Smooth muscle cell (in vitro differentiated cells): ENCODE measurements at regions not wholly inside any gene's neighbourhood (a gene's known extent, or its start where the extent isn't known, plus 50 kb on each side); places are given as distances from the start of the nearest gene placed in this dataset.

ENCODE experiments used
- DNase-seq: peaks from one replicate; lab custom pipeline; 2025; ENCODE audit not compliant: unreplicated experiment; lab: John Stamatoyannopoulos, UW
- H2AFZ ChIP-seq: fragments of 200-600 bp; sonication (generic); 2 replicates; pipeline ENCODE4 v1.6.0; 2016; ENCODE audit warnings: antibody characterized with exemption, low read depth, mild to moderate bottlenecking
- H3F3A ChIP-seq: fragments of 200-600 bp; sonication (generic); 2 replicates; pipeline ENCODE4 v1.6.0; 2017; ENCODE audit warnings: antibody characterized with exemption, low read depth
- H3K27ac ChIP-seq: fragments of 200-600 bp; sonication (generic); 2 replicates; pipeline ENCODE4 v1.5.1; 2016; ENCODE audit warnings: low read depth, mild to moderate bottlenecking
- H3K27me3 ChIP-seq: fragments of 200-600 bp; sonication (generic); 2 replicates; pipeline ENCODE4 v1.6.1; 2016; ENCODE audit warnings: low read depth, mild to moderate bottlenecking
- H3K36me3 ChIP-seq: fragments of 200-600 bp; sonication (generic); 2 replicates; pipeline ENCODE4 v1.5.1; 2016; ENCODE audit warnings: low read depth
- H3K4me1 ChIP-seq: fragments of 200-600 bp; sonication (generic); 2 replicates; pipeline ENCODE4 v1.5.1; 2016; ENCODE audit warnings: low read depth
- H3K4me2 ChIP-seq: fragments of 200-600 bp; sonication (generic); 2 replicates; pipeline ENCODE4 v1.6.0; 2016; ENCODE audit warnings: mild to moderate bottlenecking
- H3K4me3 ChIP-seq: fragments of 200-600 bp; sonication (generic); 2 replicates; pipeline ENCODE4 v1.5.1; 2016; ENCODE audit warnings: mild to moderate bottlenecking
- H3K79me2 ChIP-seq: fragments of 200-600 bp; sonication (generic); 2 replicates; pipeline ENCODE4 v1.6.0; 2016; ENCODE audit warnings: low read depth, mild to moderate bottlenecking
- H3K9ac ChIP-seq: fragments of 200-600 bp; sonication (generic); 2 replicates; pipeline ENCODE4 v1.6.0; 2016; ENCODE audit warnings: low read depth
- H3K9me3 ChIP-seq: fragments of 200-600 bp; sonication (generic); replicated peaks from 2 replicates; pipeline ENCODE4 v1.5.1; 2016; ENCODE audit warnings: low read depth
- H4K20me1 ChIP-seq: fragments of 200-600 bp; sonication (generic); 2 replicates; pipeline ENCODE4 v1.6.0; 2016; ENCODE audit warnings: low read depth
- CTCF ChIP-seq: fragments of 200-600 bp; sonication (generic); IDR thresholded peaks from 2 replicates; pipeline ENCODE4 v1.5.1; 2017; ENCODE audit warnings: borderline replicate concordance, mild to moderate bottlenecking, antibody characterized with exemption; ENCODE audit not compliant: insufficient read depth, poor library complexity, severe bottlenecking
- WGBS: methylation state at CpG from one replicate; pipeline ENCODE4 v1.1.7; 2016; ENCODE audit warnings: low lambda C conversion rate; 5-methylcytosine and 5-hydroxymethylcytosine counted together

GRCh38 chr12:59069516-59069915 is 149.2 kb upstream of the LRIG3 start:
- H3K36me3 ChIP-seq: no peaks in the 10 kb centered on the region
- peak overlapping the region; percentile 65 for H3K4me2 ChIP-seq
- peaks cover 25% of the 10 kb centered on the region for H3K4me1 ChIP-seq
- no peaks in the 10 kb centered on the region for H3K27me3 ChIP-seq
- 70% methylated on average over 1 of the region's 1 CpG for WGBS
- H3K4me3 ChIP-seq: no peak overlapping the region
- TF ChIP-seq CTCF: no peak
- peak overlapping the region; percentile 6 for H2AFZ ChIP-seq
- no peaks in the 10 kb centered on the region for H3K9me3 ChIP-seq
- no peak overlapping the region for H3K9ac ChIP-seq
- no peak for DNase-seq
- H4K20me1 ChIP-seq: no peaks in the 10 kb centered on the region
- peak overlapping the region; percentile 46 for H3K27ac ChIP-seq
- H3F3A ChIP-seq: no peaks in the 10 kb centered on the region
- no peaks in the 10 kb centered on the region for H3K79me2 ChIP-seq

- Histone ChIP-seq H3F3A (no peaks in the 10 kb centered on the region), H3K4me1 (peaks cover 25% of the 10 kb centered on the region), H3K9ac (peak overlapping the region; percentile 77), H3K79me2 (no peaks in the 10 kb centered on the region), H3K4me2 (no peak overlapping the region), H2AFZ (no peak overlapping the region), H3K4me3 (no peak overlapping the region), H3K27me3 (no peaks in the 10 kb centered on the region), H4K20me1 (no peaks in the 10 kb centered on the region), H3K9me3 (no peaks in the 10 kb centered on the region), H3K27ac (peak overlapping the region; percentile 95), H3K36me3 (no peaks in the 10 kb centered on the region)
- WGBS: 96% methylated on average over 3 of the region's 3 CpGs
- DNase-seq: no peak
- TF ChIP-seq CTCF: no peak
Observed at GRCh38 chr12:59068436-59068835, 148.1 kb upstream of the LRIG3 start.

GRCh38 chr12:59067083-59067482 is 146.8 kb upstream of the LRIG3 start:
- DNase-seq: no peak
- Histone ChIP-seq H2AFZ (peak overlapping the region; percentile 29), H3K9me3 (no peaks in the 10 kb centered on the region), H3K4me1 (peaks cover 25% of the 10 kb centered on the region), H3K4me3 (no peak overlapping the region), H3F3A (no peaks in the 10 kb centered on the region), H4K20me1 (no peaks in the 10 kb centered on the region), H3K27me3 (no peaks in the 10 kb centered on the region), H3K9ac (peak overlapping the region; percentile 77), H3K79me2 (no peaks in the 10 kb centered on the region), H3K27ac (peak overlapping the region; percentile 95), H3K4me2 (peak overlapping the region; percentile 31), H3K36me3 (no peaks in the 10 kb centered on the region)
- WGBS: 28% methylated on average over 2 of the region's 2 CpGs
- TF ChIP-seq CTCF: no peak

- no peaks in the 10 kb centered on the region for H4K20me1 ChIP-seq
- peak overlapping the region; percentile 29 for H3K9ac ChIP-seq
- no peaks in the 10 kb centered on the region for H3K79me2 ChIP-seq
- TF ChIP-seq CTCF: no peak
- H3K4me2 ChIP-seq: peak overlapping the region; percentile 11
- H3K27ac ChIP-seq: peak overlapping the region; percentile 95
- H3F3A ChIP-seq: no peaks in the 10 kb centered on the region
- H3K9me3 ChIP-seq: no peaks in the 10 kb centered on the region
- peak overlapping the region; percentile 11 for H2AFZ ChIP-seq
- no peaks in the 10 kb centered on the region for H3K36me3 ChIP-seq
- H3K4me3 ChIP-seq: no peak overlapping the region
- peaks cover 25% of the 10 kb centered on the region for H3K4me1 ChIP-seq
- H3K27me3 ChIP-seq: no peaks in the 10 kb centered on the region
- DNase-seq: no peak
- WGBS: 82% methylated on average over 1 of the region's 1 CpG
Observed at GRCh38 chr12:59066445-59066844, 146.1 kb upstream of the LRIG3 start.
